ENCODE measurements at regions not wholly inside any gene's neighbourhood (a gene's known extent, or its start where the extent isn't known, plus 50 kb on each side); places are given as distances from the start of the nearest gene placed in this dataset.

GRCh38 chr2:195051401-195051800, 605.6 kb upstream of the SLC39A10 start:
- H3K4me3 ChIP-seq (ENCODE audit: low read depth, low read length), result no peak overlapping the region
- ChIA-PET POLR2A (no interaction called here), CTCF (no interaction called here)
- DNase-seq (ENCODE audit: low read depth, low spot score), result no peak
- TF ChIP-seq, protein P1, sequence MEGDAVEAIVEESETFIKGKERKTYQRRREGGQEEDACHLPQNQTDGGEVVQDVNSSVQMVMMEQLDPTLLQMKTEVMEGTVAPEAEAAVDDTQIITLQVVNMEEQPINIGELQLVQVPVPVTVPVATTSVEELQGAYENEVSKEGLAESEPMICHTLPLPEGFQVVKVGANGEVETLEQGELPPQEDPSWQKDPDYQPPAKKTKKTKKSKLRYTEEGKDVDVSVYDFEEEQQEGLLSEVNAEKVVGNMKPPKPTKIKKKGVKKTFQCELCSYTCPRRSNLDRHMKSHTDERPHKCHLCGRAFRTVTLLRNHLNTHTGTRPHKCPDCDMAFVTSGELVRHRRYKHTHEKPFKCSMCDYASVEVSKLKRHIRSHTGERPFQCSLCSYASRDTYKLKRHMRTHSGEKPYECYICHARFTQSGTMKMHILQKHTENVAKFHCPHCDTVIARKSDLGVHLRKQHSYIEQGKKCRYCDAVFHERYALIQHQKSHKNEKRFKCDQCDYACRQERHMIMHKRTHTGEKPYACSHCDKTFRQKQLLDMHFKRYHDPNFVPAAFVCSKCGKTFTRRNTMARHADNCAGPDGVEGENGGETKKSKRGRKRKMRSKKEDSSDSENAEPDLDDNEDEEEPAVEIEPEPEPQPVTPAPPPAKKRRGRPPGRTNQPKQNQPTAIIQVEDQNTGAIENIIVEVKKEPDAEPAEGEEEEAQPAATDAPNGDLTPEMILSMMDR (IDR thresholded peaks at IDR 0.05; ENCODE audit: insufficient read depth, low read length, missing control alignments), result no peak

DNA sequence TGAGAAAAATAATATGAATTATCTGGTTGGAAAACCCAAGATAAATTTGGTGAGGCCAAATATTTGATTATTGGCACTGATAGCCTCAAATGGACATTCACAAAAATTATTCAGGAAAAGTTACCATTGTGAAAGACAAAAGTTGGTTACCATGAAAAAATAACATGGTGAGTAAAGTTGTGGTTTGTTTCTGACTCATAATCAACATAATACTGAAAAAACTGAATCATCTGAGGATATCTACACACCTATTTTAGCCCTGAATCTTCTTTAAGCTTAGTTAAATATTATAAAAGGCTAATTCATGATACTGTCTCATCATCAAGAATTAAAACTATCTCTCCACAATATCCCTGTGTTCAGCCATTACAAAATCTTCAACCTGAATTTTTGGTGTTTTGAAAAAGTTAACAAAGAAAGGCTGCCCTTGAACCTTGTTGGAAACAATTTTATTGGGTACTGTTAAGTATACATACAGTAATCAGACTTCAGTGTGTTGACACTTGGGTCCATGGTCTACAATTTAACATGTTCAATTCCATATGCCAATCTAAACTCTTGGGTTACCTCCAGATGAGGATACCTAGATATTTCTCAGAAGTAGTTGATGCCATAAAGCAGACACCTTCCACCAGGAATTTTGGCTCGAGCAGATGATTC, 607.5 kb upstream of the SLC39A10 start:
- ChIA-PET CTCF (no interaction called here), POLR2A (no interaction called here)
- TF ChIP-seq, protein P1 (IDR thresholded peaks at IDR 0.05; ENCODE audit: insufficient read depth, low read length, missing control alignments), result no peak
- H3K4me3 ChIP-seq (ENCODE audit: low read depth, low read length), result no peak overlapping the region
- no peak for DNase-seq (ENCODE audit: low read depth, low spot score)

DNA sequence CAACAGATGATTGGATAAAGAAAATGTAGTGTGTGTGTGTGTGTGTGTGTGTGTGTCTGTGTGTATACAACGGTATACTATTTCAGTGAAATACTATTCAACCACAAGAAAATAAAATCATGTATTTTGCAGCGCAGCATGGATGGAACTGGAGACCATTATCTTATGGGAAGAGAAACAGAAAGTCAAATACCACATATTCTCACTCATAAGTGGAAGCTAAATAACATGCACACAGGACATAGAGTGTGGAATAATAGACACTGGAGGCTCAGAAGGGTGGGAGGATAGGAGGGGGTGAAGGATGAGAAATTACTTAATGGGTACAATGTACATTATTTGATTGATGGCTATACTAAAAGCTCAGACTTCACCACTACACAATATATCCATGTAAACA, 609.1 kb upstream of the SLC39A10 start:
- ChIA-PET CTCF (no interaction called here), POLR2A (no interaction called here)
- no peak overlapping the region for H3K4me3 ChIP-seq (ENCODE audit: low read depth, low read length)
- TF ChIP-seq, protein P1 (IDR thresholded peaks at IDR 0.05; ENCODE audit: insufficient read depth, low read length, missing control alignments), result no peak
- no peak for DNase-seq (ENCODE audit: low read depth, low spot score)

GRCh38 chr2:195044801-195045200, 612.2 kb upstream of the SLC39A10 start:
- CTCF ChIA-PET, result no interaction called here
- DNase-seq (ENCODE audit: low read depth, low spot score), result no peak
- H3K4me3 ChIP-seq (ENCODE audit: low read depth, low read length), result no peak overlapping the region
- TF ChIP-seq, protein P1 (IDR thresholded peaks at IDR 0.05; ENCODE audit: insufficient read depth, low read length, missing control alignments), result no peak
- POLR2A ChIA-PET, result no interaction called here

- CTCF ChIA-PET, result no interaction called here
- no peak for DNase-seq (ENCODE audit: low read depth, low spot score)
- POLR2A ChIA-PET, result no interaction called here
- no peak overlapping the region for H3K4me3 ChIP-seq (ENCODE audit: low read depth, low read length)
- TF ChIP-seq, protein P1 (IDR thresholded peaks at IDR 0.05; ENCODE audit: insufficient read depth, low read length, missing control alignments), result no peak
Observed at GRCh38 chr2:195038153-195038552, 618.9 kb upstream of the SLC39A10 start.

- no peak overlapping the region for H3K4me3 ChIP-seq (ENCODE audit: low read depth, low read length)
- TF ChIP-seq, protein P1 (IDR thresholded peaks at IDR 0.05; ENCODE audit: insufficient read depth, low read length, missing control alignments), result no peak
- ChIA-PET POLR2A (no interaction called here), CTCF (no interaction called here)
- DNase-seq (ENCODE audit: low read depth, low spot score), result no peak
Observed at GRCh38 chr2:195037045-195037444, 620.0 kb upstream of the SLC39A10 start.

Measured in AG04449 (cell line).